Kidney (tissue), 13 donors: ENCODE measurements at regions not wholly inside any gene's neighbourhood (a gene's known extent, or its start where the extent isn't known, plus 50 kb on each side); places are given as distances from the start of the nearest gene placed in this dataset.
A peak's percentile ranks its signal among the peaks of the same experiment; 100 is the strongest.

ENCODE experiments used
- DNase-seq, 5 donors: peaks; one replicate each; pipeline ENCODE4 v3.0.0-alpha.2; 2013 to 2020
- FAIRE-seq: peaks from 2 replicates; lab custom pipeline; 2012; peaks lifted over from hg19 to GRCh38; lab: Jason Lieb, UNC
- H3K27ac ChIP-seq, 2 donors: one replicate each; pipeline ENCODE4 v1.7.0; 2013; ENCODE audit warnings: low read depth in 2 of 2, low read length in 2 of 2, inconsistent platforms in 1 of 2
- H3K27me3 ChIP-seq: one replicate; pipeline ENCODE4 v1.7.1; 2013; ENCODE audit warnings: low read length, inconsistent platforms; ENCODE audit not compliant: control insufficient read depth, insufficient read depth
- H3K36me3 ChIP-seq, 3 donors: one replicate each; pipeline versions ENCODE4 v1.7.0 to v1.7.1; 2013; ENCODE audit warnings: low read length in 3 of 3, control low read depth in 1 of 3, inconsistent platforms in 1 of 3; ENCODE audit not compliant: insufficient read depth in 3 of 3, control insufficient read depth in 2 of 3
- H3K4me1 ChIP-seq, 3 donors: one replicate each; pipeline versions ENCODE4 v1.7.0 to v1.7.1; 2013; ENCODE audit warnings: low read length in 3 of 3, inconsistent platforms in 1 of 3, low read depth in 1 of 3; ENCODE audit not compliant: control insufficient read depth in 2 of 3, insufficient read depth in 2 of 3
- H3K4me3 ChIP-seq, 3 donors: one replicate each; pipeline versions ENCODE4 v1.7.0 to v1.8.1; 2013; ENCODE audit warnings: low read length in 3 of 3, control low read depth in 1 of 3, inconsistent platforms in 1 of 3
- H3K9ac ChIP-seq, 3 donors: one replicate each; pipeline versions ENCODE4 v1.7.0 to v1.7.1; 2013; ENCODE audit warnings: low read length in 3 of 3, control low read depth in 1 of 3, inconsistent platforms in 1 of 3
- H3K9me3 ChIP-seq, 3 donors: one replicate each; pipeline versions ENCODE4 v1.7.0 to v1.7.1; 2013; ENCODE audit warnings: low read length in 3 of 3, control low read depth in 1 of 3, inconsistent platforms in 1 of 3; ENCODE audit not compliant: control insufficient read depth in 2 of 3, insufficient read depth in 1 of 3
- CTCF ChIP-seq: IDR thresholded peaks from 3 replicates; pipeline ENCODE4 v1.5.1; 2012; ENCODE audit warnings: mild to moderate bottlenecking, moderate library complexity, borderline replicate concordance; ENCODE audit not compliant: insufficient read depth; ENCODE audit errors: extremely low read depth
- intact Hi-C: fragments of 100-400 bp; cut with DNase I; formaldehyde crosslinking; loops from one replicate; pipeline ENCODE4 v1.11.1; 2022
- donor health status: control.
- donor health status: control.
- donor health status: control.
- donor health status: control.
- donor health status: control.
- donor health status: DM: yes; HTN: yes; CAD: no.
- donor health status: Normal renal cell carcinoma (clear cell type).

GRCh38 chr6:140979642-140980091, 1153.1 kb upstream of the GJE1 start:
- Histone ChIP-seq H3K36me3 (no peaks in the 10 kb centered on the region), H3K9me3 (no peaks in the 10 kb centered on the region), H3K4me3 (peak overlapping the region in 1 of 3 donors; percentile 28), H3K9ac (no peak overlapping the region), H3K4me1 (peaks cover 0 to 6% (median 0%) of the 10 kb centered on the region in 3 donors), H3K27ac (peak overlapping the region; percentile 51 to 72), H3K27me3 (no peaks in the 10 kb centered on the region)
- peak; percentile 32 for FAIRE-seq
- intact Hi-C loops = no loop called here
- peak in 1 of 5 donors; percentile 21 for DNase-seq
- no peak for TF ChIP-seq CTCF

- Histone ChIP-seq H3K27ac (no peak overlapping the region), H3K9me3 (no peaks in the 10 kb centered on the region), H3K9ac (no peak overlapping the region), H3K27me3 (no peaks in the 10 kb centered on the region), H3K36me3 (no peaks in the 10 kb centered on the region), H3K4me1 (peaks cover 0 to 6% (median 0%) of the 10 kb centered on the region in 3 donors), H3K4me3 (no peak overlapping the region)
- TF ChIP-seq CTCF = no peak
- DNase-seq (no peak), FAIRE-seq (no peak)
- intact Hi-C loops = no loop called here
Observed at GRCh38 chr6:140977403-140977802, 1155.3 kb upstream of the GJE1 start.

- no peaks in the 10 kb centered on the region for H3K9me3 ChIP-seq
- no peak overlapping the region for H3K27ac ChIP-seq
- intact Hi-C loops = no loop called here
- H3K4me3 ChIP-seq = no peak overlapping the region
- no peak for TF ChIP-seq CTCF
- H3K9ac ChIP-seq = no peak overlapping the region
- H3K27me3 ChIP-seq = no peaks in the 10 kb centered on the region
- DNase-seq (no peak), FAIRE-seq (no peak)
- H3K4me1 ChIP-seq = peaks cover 0 to 6% (median 0%) of the 10 kb centered on the region in 3 donors
- H3K36me3 ChIP-seq = no peaks in the 10 kb centered on the region
Observed at GRCh38 chr6:140976806-140977205, 1155.9 kb upstream of the GJE1 start.

- no peaks in the 10 kb centered on the region for H3K27me3 ChIP-seq
- no peaks in the 10 kb centered on the region for H3K36me3 ChIP-seq
- no peak for DNase-seq
- TF ChIP-seq CTCF = no peak
- no peak overlapping the region for H3K9ac ChIP-seq
- intact Hi-C loops = no loop called here
- no peak overlapping the region for H3K27ac ChIP-seq
- no peak for FAIRE-seq
- H3K4me1 ChIP-seq = no peaks in the 10 kb centered on the region
- no peaks in the 10 kb centered on the region for H3K9me3 ChIP-seq
- no peak overlapping the region for H3K4me3 ChIP-seq
Observed at GRCh38 chr6:140970485-140970884, 1162.2 kb upstream of the GJE1 start.
